Caki2 (cell line): ENCODE measurements at regions not wholly inside any gene's neighbourhood (a gene's known extent, or its start where the extent isn't known, plus 50 kb on each side); places are given as distances from the start of the nearest gene placed in this dataset.

Source experiments
- DNase-seq: peaks from one replicate; pipeline ENCODE4 v3.0.0-alpha.2; 2015; ENCODE audit warnings: low read depth
- in situ Hi-C: cut with HindIII; loops from 2 replicates; pipeline ENCODE4 v1.10.0; 2016; ENCODE audit warnings: low sequenced_read_pairs, low pct_unique_long_range_greater_than_20kb, mixed read lengths

GRCh38 chr22:44618400-44618799, 83.6 kb upstream of the PRR5 start:
- no peak for DNase-seq
- in situ Hi-C loops = no loop called here

- in situ Hi-C loops = no loop called here
- DNase-seq = no peak
These were observed 84.2 kb upstream of the PRR5 start for GRCh38 chr22:44617828-44618227.

- in situ Hi-C loops = no loop called here
These were observed 84.9 kb upstream of the PRR5 start for GRCh38 chr22:44616882-44617655.

DNA sequence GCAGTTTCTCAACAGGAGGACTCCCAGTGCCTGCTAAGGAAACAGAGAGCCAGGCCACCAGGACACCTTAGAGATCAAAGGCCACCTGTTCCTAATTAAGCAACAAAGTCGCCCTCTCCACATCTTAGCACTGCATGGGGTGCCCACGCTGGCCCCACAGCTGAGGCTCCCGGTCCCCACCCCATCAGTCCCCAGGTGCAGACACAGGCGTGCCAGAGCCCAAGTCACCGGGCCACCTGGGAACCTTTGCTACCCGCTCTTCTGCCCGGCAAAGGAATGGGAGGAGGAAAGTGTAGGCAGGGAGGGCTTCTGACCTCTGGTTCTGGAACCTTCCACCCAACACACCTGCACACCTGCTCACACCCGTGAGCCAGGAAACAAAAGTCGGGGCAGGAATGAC, 85.5 kb upstream of the PRR5 start:
- in situ Hi-C loops = no loop called here
- no peak for DNase-seq

More at GRCh38 chr22:44616882-44617655, 84.9 kb upstream of the PRR5 start:
- no peak for DNase-seq

GRCh38 chr22:44615602-44616180, 86.3 kb upstream of the PRR5 start:
- no peak for DNase-seq
- in situ Hi-C loops = no loop called here

GRCh38 chr22:44615146-44615545, 86.9 kb upstream of the PRR5 start:
- DNase-seq = no peak
- in situ Hi-C loops = no loop called here

- in situ Hi-C loops = no loop called here
- DNase-seq = no peak
These were observed 88.8 kb upstream of the PRR5 start for GRCh38 chr22:44613196-44613595.

GRCh38 chr22:44611880-44612496, 90.0 kb upstream of the PRR5 start:
- in situ Hi-C loops = no loop called here
- DNase-seq = no peak

- in situ Hi-C loops = no loop called here
These were observed 91.9 kb upstream of the PRR5 start for GRCh38 chr22:44610071-44610470.

GRCh38 chr22:44609400-44609988, 92.5 kb upstream of the PRR5 start:
- DNase-seq = no peak
- in situ Hi-C loops = no loop called here

More at GRCh38 chr22:44610071-44610470, 91.9 kb upstream of the PRR5 start:
- no peak for DNase-seq

GRCh38 chr22:44608597-44609399, 93.2 kb upstream of the PRR5 start:
- no peak for DNase-seq
- in situ Hi-C loops = no loop called here

- in situ Hi-C loops = no loop called here
These were observed 95.9 kb upstream of the PRR5 start for GRCh38 chr22:44606126-44606525.

DNA sequence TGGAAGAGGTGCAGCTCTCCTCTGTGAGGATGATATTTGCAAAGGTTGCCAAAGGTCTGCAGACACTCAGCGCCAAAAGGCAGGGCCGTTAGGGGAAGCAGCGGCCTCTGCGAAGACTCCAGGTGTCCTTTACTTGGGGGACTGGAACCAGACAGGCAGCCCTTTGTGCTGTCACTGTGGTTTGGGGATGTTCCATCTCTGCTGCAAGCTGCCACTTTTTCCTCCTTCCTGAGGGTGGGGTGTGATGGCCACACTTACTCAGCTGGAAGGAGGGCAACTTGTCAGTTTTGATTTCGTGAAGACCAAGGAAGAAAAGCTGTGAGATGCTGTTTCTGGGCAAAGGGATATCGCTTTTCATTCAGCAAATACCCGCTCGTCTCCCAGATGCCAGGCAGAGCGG, 96.5 kb upstream of the PRR5 start:
- DNase-seq = no peak
- in situ Hi-C loops = no loop called here

More at GRCh38 chr22:44606126-44606525, 95.9 kb upstream of the PRR5 start:
- DNase-seq = no peak

DNA sequence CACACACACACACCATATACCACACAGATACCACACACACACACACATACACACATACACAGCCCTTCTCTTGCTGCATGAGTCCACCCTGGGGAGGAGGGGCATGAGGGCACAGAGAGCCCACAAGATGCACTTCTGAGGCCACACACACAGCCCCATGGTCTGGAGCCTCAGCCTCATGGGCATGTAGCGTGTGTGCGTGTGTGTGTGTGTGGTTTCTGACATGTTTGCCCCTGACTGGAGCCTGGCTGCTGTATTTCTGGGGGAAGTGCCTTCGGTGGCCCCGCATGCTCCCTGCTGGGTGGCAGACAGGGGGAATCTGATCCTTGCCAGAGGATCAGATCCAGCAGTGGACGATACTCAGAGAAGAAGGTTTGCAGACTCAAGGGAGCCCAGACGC, 97.0 kb upstream of the PRR5 start:
- in situ Hi-C loops = no loop called here

GRCh38 chr22:44604455-44604854, 97.5 kb upstream of the PRR5 start:
- DNase-seq = no peak
- in situ Hi-C loops = no loop called here

More for the DNA sequence above, 97.0 kb upstream of the PRR5 start:
- DNase-seq = no peak

GRCh38 chr22:44603767-44604166, 98.2 kb upstream of the PRR5 start:
- DNase-seq = no peak
- in situ Hi-C loops = no loop called here

DNA sequence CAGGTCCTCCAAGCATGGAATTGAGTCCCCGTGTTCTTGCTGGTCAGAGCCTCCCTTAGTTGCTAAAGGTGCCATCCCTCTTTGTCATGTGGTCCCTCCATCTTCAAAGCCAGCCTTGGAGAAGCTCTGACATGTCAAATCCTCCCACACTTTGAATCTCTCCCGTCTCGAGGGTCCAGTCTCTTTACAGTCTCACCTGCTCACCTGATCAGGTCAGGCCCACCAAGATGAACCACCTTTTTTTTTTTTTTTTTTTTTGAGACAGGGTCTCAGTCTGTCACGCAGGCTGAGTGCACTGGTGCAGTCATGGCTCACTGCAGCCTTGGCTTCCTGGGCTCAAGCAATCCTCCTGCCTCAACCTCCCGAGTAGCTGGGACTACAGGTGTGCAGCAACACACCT, 100.3 kb upstream of the PRR5 start:
- DNase-seq = no peak
- in situ Hi-C loops = no loop called here

DNA sequence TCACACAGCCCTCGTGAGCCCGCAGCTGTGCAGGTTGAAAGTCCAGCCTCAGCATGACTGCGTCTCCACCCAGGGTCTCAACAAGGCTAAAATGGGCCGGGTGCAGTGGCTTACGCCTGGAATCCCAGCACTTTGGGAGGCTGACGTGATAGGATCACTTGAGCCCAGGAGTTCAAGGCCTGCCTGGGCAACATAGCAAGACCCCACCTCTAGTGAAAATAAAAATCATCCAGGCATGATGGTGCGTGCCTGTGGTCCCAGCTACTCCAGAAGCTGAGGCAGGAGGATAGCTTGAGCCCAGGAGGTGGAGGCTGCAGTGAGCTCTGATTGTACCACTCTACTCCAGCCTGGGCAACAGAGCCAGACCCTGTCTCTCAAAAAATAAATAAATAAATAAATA, 100.8 kb upstream of the PRR5 start:
- DNase-seq = no peak
- in situ Hi-C loops = no loop called here
